Neuronal stem cell (in vitro differentiated cells): ENCODE measurements at regions not wholly inside any gene's neighbourhood (a gene's known extent, or its start where the extent isn't known, plus 50 kb on each side); places are given as distances from the start of the nearest gene placed in this dataset.

Experiments
- DNase-seq: peaks from one replicate; pipeline ENCODE4 v3.0.0-alpha.2; 2013; ENCODE audit warnings: low spot score
- H2AFZ ChIP-seq: one replicate; pipeline ENCODE4 v1.6.1; 2013; ENCODE audit warnings: mild to moderate bottlenecking, low read length, inconsistent platforms
- H2AK5ac ChIP-seq: 2 replicates; pipeline ENCODE4 v1.6.1; 2013; ENCODE audit warnings: low read depth, mild to moderate bottlenecking, inconsistent platforms, low read length, moderate library complexity, mixed read lengths
- H2BK120ac ChIP-seq: 2 replicates; pipeline ENCODE4 v1.6.1; 2013; ENCODE audit warnings: low read depth, mild to moderate bottlenecking, inconsistent platforms, low read length, moderate library complexity, mixed read lengths
- H2BK12ac ChIP-seq: one replicate; pipeline ENCODE4 v1.6.1; 2013; ENCODE audit warnings: low read length, inconsistent platforms
- H2BK15ac ChIP-seq: 2 replicates; pipeline ENCODE4 v1.6.1; 2013; ENCODE audit warnings: mild to moderate bottlenecking, low read length, inconsistent platforms, mixed read lengths
- H2BK5ac ChIP-seq: one replicate; pipeline ENCODE4 v1.6.1; 2013; ENCODE audit warnings: inconsistent platforms, mild to moderate bottlenecking, low read length, moderate library complexity
- H3K14ac ChIP-seq: one replicate; pipeline ENCODE4 v1.6.1; 2013; ENCODE audit warnings: low read length, inconsistent platforms
- H3K18ac ChIP-seq: 2 replicates; pipeline ENCODE4 v1.6.1; 2013; ENCODE audit warnings: low read length, inconsistent platforms
- H3K23ac ChIP-seq: 2 replicates; pipeline ENCODE4 v1.6.1; 2013; ENCODE audit warnings: low read depth, mild to moderate bottlenecking, mixed read lengths, low read length, inconsistent platforms; ENCODE audit not compliant: poor library complexity
- H3K27ac ChIP-seq: replicated peaks from 3 replicates; pipeline ENCODE4 v1.5.1; 2013; ENCODE audit warnings: low read length, inconsistent platforms
- H3K27me3 ChIP-seq, 3 experiments: 2 replicates each; pipeline ENCODE4 v1.6.1; 2013; ENCODE audit warnings: low read length in 3 of 3, mild to moderate bottlenecking in 2 of 3, inconsistent platforms in 1 of 3, low read depth in 1 of 3, mixed read lengths in 1 of 3, moderate library complexity in 1 of 3; ENCODE audit not compliant: control insufficient read depth in 3 of 3, insufficient read depth in 3 of 3
- H3K36me3 ChIP-seq, 2 donors: replicated peaks in 1 of 2; 2 replicates each; pipeline ENCODE4 v1.6.1; 2013; ENCODE audit warnings: low read length in 2 of 2; ENCODE audit not compliant: control insufficient read depth in 2 of 2, insufficient read depth in 2 of 2
- H3K4ac ChIP-seq: 2 replicates; pipeline ENCODE4 v1.6.1; 2013; ENCODE audit warnings: inconsistent platforms, mild to moderate bottlenecking, low read length, moderate library complexity
- H3K4me1 ChIP-seq, 2 donors: 1 replicate in 1 of 2; 2 replicates in 1 of 2; pipeline ENCODE4 v1.6.1; 2013; ENCODE audit warnings: low read length in 2 of 2, low read depth in 1 of 2; ENCODE audit not compliant: control insufficient read depth in 2 of 2, insufficient read depth in 1 of 2
- H3K4me2 ChIP-seq: one replicate; pipeline ENCODE4 v1.6.1; 2013; ENCODE audit warnings: mild to moderate bottlenecking, low read length, inconsistent platforms; ENCODE audit not compliant: insufficient read depth, poor library complexity, severe bottlenecking
- H3K4me3 ChIP-seq, 2 donors: 2 replicates each; pipeline ENCODE4 v1.5.1; 2013; ENCODE audit warnings: low read length in 2 of 2, mild to moderate bottlenecking in 2 of 2, inconsistent platforms in 1 of 2, moderate library complexity in 1 of 2
- H3K79me1 ChIP-seq: one replicate; pipeline ENCODE4 v1.6.1; 2013; ENCODE audit warnings: low read depth, mild to moderate bottlenecking, inconsistent platforms, low read length, moderate library complexity
- H3K9ac ChIP-seq: one replicate; pipeline ENCODE4 v1.6.1; 2013; ENCODE audit warnings: mild to moderate bottlenecking, low read depth, low read length, inconsistent platforms; ENCODE audit not compliant: poor library complexity
- H3K9me3 ChIP-seq, 2 donors: replicated peaks in 1 of 2; 2 replicates each; pipeline versions ENCODE3 to v1.6.1; 2013; ENCODE audit warnings: low read length in 2 of 2, mild to moderate bottlenecking in 2 of 2, inconsistent platforms in 1 of 2, low read depth in 1 of 2, mixed read lengths in 1 of 2, moderate library complexity in 1 of 2; ENCODE audit not compliant: control insufficient read depth in 2 of 2, insufficient read depth in 1 of 2
- H4K8ac ChIP-seq: one replicate; pipeline ENCODE4 v1.6.1; 2013; ENCODE audit warnings: low read depth, mild to moderate bottlenecking, inconsistent platforms, low read length, moderate library complexity
- H4K91ac ChIP-seq: one replicate; pipeline ENCODE4 v1.6.1; 2013; ENCODE audit warnings: low read length, low read depth, mild to moderate bottlenecking, inconsistent platforms; ENCODE audit not compliant: poor library complexity
- WGBS, 2 donors: extraction: QIAGEN DNeasy Blood & Tissue Kit; methylation state at CpG; one replicate each; pipeline ENCODE4 v1.1.7; 2013; ENCODE audit warnings: missing lambda C conversion rate in 2 of 2, mixed read lengths in 1 of 2; ENCODE audit not compliant: insufficient read length in 2 of 2, insufficient replicate concordance in 1 of 2; ENCODE audit errors: extremely low coverage in 2 of 2; 5-methylcytosine and 5-hydroxymethylcytosine counted together

DNA sequence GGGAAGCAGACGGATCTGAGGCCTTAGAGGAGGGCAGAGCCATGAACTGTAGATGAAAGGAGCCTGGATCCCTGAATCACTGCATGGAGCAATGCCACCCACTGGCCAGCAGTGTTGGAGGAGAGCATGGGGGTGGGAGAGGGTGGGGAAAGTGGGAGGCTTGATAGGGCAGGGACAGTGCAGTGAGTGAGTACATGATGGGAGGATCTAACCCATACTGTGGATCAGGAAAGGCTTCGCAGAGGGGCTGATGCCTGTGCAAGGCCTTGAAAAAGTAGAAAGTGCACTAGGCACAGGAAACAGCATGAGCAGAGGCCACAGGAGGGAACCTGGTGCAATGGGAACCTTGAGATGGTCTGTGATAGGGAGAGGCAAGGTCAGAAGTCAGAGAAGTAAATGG, 391.9 kb downstream of the PTPRU start:
- Histone ChIP-seq H4K8ac (no peak overlapping the region), H3K27me3 (no peaks in the 10 kb centered on the region), H2BK15ac (no peak overlapping the region), H2AK5ac (no peak overlapping the region), H3K9me3 (no peaks in the 10 kb centered on the region), H3K9ac (no peak overlapping the region), H3K4ac (no peak overlapping the region), H3K4me1 (no peaks in the 10 kb centered on the region), H2BK120ac (no peak overlapping the region), H3K4me2 (no peak overlapping the region), H3K4me3 (no peak overlapping the region), H3K27ac (no peak overlapping the region), H2BK12ac (no peak overlapping the region), H3K14ac (no peak overlapping the region), H2AFZ (no peak overlapping the region), H4K91ac (no peak overlapping the region), H3K18ac (no peak overlapping the region), H3K23ac (no peak overlapping the region), H3K79me1 (no peaks in the 10 kb centered on the region), H2BK5ac (no peak overlapping the region), H3K36me3 (no peaks in the 10 kb centered on the region)
- WGBS, 2 donors = no CpG with 5 or more reads among the region's 2 CpGs
- DNase-seq = no peak

DNA sequence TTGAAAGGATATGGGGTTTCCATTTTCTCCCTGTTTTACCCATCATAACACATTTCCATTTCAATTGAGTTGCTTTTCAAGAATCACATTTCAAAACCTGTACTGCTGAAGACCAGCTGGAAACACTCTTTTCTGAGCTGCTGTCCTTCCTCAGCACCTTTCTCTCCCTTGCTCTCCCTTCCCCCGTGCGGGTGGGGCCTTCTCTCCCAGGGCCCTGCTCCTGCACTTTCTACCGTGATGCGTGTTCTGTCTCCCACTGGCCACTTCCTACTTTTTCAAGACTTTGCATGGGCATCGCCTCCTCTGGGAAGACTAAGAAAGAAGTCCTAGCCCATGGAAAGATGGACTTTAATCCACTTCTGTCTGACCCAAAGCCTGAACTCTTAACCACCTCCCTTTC, 390.4 kb downstream of the PTPRU start:
- no peak overlapping the region for H3K4ac ChIP-seq
- no peaks in the 10 kb centered on the region for H3K27me3 ChIP-seq
- no peak overlapping the region for H3K23ac ChIP-seq
- no peak for DNase-seq
- no peak overlapping the region for H2BK120ac ChIP-seq
- no peak overlapping the region for H3K18ac ChIP-seq
- H2AK5ac ChIP-seq = no peak overlapping the region
- no peak overlapping the region for H4K91ac ChIP-seq
- H3K9ac ChIP-seq = no peak overlapping the region
- H3K4me2 ChIP-seq = no peak overlapping the region
- H2BK12ac ChIP-seq = no peak overlapping the region
- H2BK5ac ChIP-seq = no peak overlapping the region
- no peaks in the 10 kb centered on the region for H3K79me1 ChIP-seq
- no peaks in the 10 kb centered on the region for H3K4me1 ChIP-seq
- H2BK15ac ChIP-seq = no peak overlapping the region
- WGBS, 2 donors = no CpG with 5 or more reads among the region's 5 CpGs
- no peak overlapping the region for H3K27ac ChIP-seq
- H3K14ac ChIP-seq = no peak overlapping the region
- H2AFZ ChIP-seq = no peak overlapping the region
- no peak overlapping the region for H3K4me3 ChIP-seq
- H3K9me3 ChIP-seq = no peaks in the 10 kb centered on the region
- H4K8ac ChIP-seq = no peak overlapping the region
- H3K36me3 ChIP-seq = no peaks in the 10 kb centered on the region

DNA sequence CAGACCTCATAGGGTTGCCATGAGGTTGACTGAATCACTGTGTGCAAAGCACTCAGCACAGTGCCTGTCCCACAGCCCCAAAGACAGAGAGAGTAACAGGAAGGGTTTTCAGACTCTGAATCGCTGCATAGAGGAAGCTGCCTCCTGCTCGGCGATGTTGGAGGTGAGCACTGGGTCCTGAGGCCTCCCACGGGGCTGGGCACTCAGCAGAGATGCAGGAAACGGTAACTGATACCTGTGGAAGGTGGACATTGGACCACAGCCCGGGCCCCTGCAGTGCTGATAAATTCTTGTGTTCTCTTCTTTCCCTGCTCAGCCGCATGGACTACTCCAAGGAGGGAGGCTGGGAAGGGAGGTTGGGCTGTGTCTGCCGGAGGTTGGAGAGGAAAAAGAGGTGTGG, 389.7 kb downstream of the PTPRU start:
- Histone ChIP-seq H2BK12ac (no peak overlapping the region), H2BK15ac (no peak overlapping the region), H3K79me1 (no peaks in the 10 kb centered on the region), H3K4ac (no peak overlapping the region), H3K23ac (no peak overlapping the region), H2BK120ac (no peak overlapping the region), H4K8ac (no peak overlapping the region), H4K91ac (no peak overlapping the region), H3K27me3 (no peaks in the 10 kb centered on the region), H2BK5ac (no peak overlapping the region), H3K4me2 (no peak overlapping the region), H3K18ac (peak overlapping the region; percentile 3), H3K27ac (no peak overlapping the region), H3K9ac (peak overlapping the region; percentile 24), H3K36me3 (no peaks in the 10 kb centered on the region), H2AFZ (no peak overlapping the region), H3K9me3 (no peaks in the 10 kb centered on the region), H3K4me3 (no peak overlapping the region), H2AK5ac (no peak overlapping the region), H3K14ac (peak overlapping the region; percentile 17), H3K4me1 (no peaks in the 10 kb centered on the region)
- no peak for DNase-seq
- no CpG with 5 or more reads among the region's 8 CpGs for WGBS, 2 donors

DNA sequence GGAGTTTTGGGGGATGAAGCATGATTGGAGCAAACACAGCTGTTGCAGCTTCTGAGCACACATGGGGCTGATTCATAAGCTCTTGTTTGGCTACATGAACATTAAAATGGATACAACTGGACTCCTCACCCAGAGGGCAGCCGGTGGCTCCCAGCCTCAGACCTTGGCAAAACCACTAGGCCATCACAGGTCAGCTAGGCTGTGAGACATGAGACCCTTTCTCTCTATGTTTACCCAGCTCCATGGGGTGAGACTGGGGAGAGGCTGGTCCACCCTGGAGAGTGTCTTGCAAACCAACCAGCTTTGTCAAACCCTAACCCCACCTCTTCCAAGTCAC, 388.7 kb downstream of the PTPRU start:
- Histone ChIP-seq H3K27me3 (no peaks in the 10 kb centered on the region), H4K91ac (no peak overlapping the region), H2BK120ac (no peak overlapping the region), H3K4me1 (no peaks in the 10 kb centered on the region), H2AFZ (no peak overlapping the region), H2AK5ac (no peak overlapping the region), H3K9me3 (no peaks in the 10 kb centered on the region), H3K4me3 (no peak overlapping the region), H3K79me1 (no peaks in the 10 kb centered on the region), H2BK12ac (no peak overlapping the region), H3K23ac (no peak overlapping the region), H2BK15ac (no peak overlapping the region), H4K8ac (no peak overlapping the region), H3K27ac (no peak overlapping the region), H3K18ac (no peak overlapping the region), H3K9ac (no peak overlapping the region), H3K4me2 (no peak overlapping the region), H3K36me3 (no peaks in the 10 kb centered on the region), H3K14ac (no peak overlapping the region), H3K4ac (no peak overlapping the region), H2BK5ac (no peak overlapping the region)
- no peak for DNase-seq
- no CpG with 5 or more reads among the region's 1 CpG for WGBS, 2 donors
